ENCODE measurements at regions not wholly inside any gene's neighbourhood (a gene's known extent, or its start where the extent isn't known, plus 50 kb on each side); places are given as distances from the start of the nearest gene placed in this dataset.

- no peak for TF ChIP-seq CTCF (IDR thresholded peaks at IDR 0.05; ENCODE audit: low read depth, low read length)
- no peak for TF ChIP-seq EZH2phosphoT487 (IDR thresholded peaks at IDR 0.05; ENCODE audit: low read depth)
These were observed 1987.7 kb downstream of the TP53TG3F start for GRCh38 chr16:35447010-35447558.

Data from OCI-LY3 (cell line).